Coronary artery (tissue), 2 donors: ENCODE measurements at regions not wholly inside any gene's neighbourhood (a gene's known extent, or its start where the extent isn't known, plus 50 kb on each side); places are given as distances from the start of the nearest gene placed in this dataset.

Source experiments
- DNase-seq: peaks from one replicate; pipeline ENCODE4 v3.0.0-alpha.2; 2017; ENCODE audit warnings: low spot score
- H3K27ac ChIP-seq, 2 donors: fragments of 200-600 bp; sonication (generic); one replicate each; pipeline ENCODE4 v1.5.1; 2016 to 2019
- H3K4me3 ChIP-seq: fragments of 200-600 bp; sonication (generic); 2 replicates; pipeline ENCODE4 v1.5.1; 2016; ENCODE audit warnings: mild to moderate bottlenecking, moderate library complexity
- CTCF ChIP-seq: fragments of 200-600 bp; sonication (generic); IDR thresholded peaks from one replicate; pipeline ENCODE4 v1.5.1; 2019; ENCODE audit warnings: antibody characterized with exemption

- DNase-seq, result no peak
- no peak overlapping the region for H3K4me3 ChIP-seq
- TF ChIP-seq CTCF, result no peak
- H3K27ac ChIP-seq, result no peak overlapping the region
Measured at GRCh38 chr18:68024716-68025115, 508.2 kb upstream of the DSEL start.

- H3K4me3 ChIP-seq, result no peak overlapping the region
- TF ChIP-seq CTCF, result no peak
- DNase-seq, result no peak
Measured at GRCh38 chr18:68017385-68017784, 500.9 kb upstream of the DSEL start.

GRCh38 chr18:67997496-67997895 lies 481.0 kb upstream of the DSEL start:
- no peak for TF ChIP-seq CTCF
- H3K4me3 ChIP-seq, result no peak overlapping the region
- no peak for DNase-seq

More at GRCh38 chr18:68017385-68017784, 500.9 kb upstream of the DSEL start:
- H3K27ac ChIP-seq, result no peak overlapping the region

GRCh38 chr18:67995769-67996168 lies 479.2 kb upstream of the DSEL start:
- H3K4me3 ChIP-seq, result no peak overlapping the region
- DNase-seq, result no peak
- TF ChIP-seq CTCF, result no peak
- no peak overlapping the region for H3K27ac ChIP-seq

More at GRCh38 chr18:67997496-67997895, 481.0 kb upstream of the DSEL start:
- no peak overlapping the region for H3K27ac ChIP-seq

GRCh38 chr18:67980241-67980640 lies 463.7 kb upstream of the DSEL start:
- DNase-seq, result no peak
- Histone ChIP-seq H3K27ac (no peak overlapping the region), H3K4me3 (no peak overlapping the region)
- no peak for TF ChIP-seq CTCF

- no peak for DNase-seq
- no peak overlapping the region for H3K4me3 ChIP-seq
- H3K27ac ChIP-seq, result no peak overlapping the region
- no peak for TF ChIP-seq CTCF
Measured at GRCh38 chr18:67977067-67977616, 460.6 kb upstream of the DSEL start.

GRCh38 chr18:67973916-67974315 lies 457.4 kb upstream of the DSEL start:
- no peak overlapping the region for H3K27ac ChIP-seq
- no peak overlapping the region for H3K4me3 ChIP-seq
- no peak for TF ChIP-seq CTCF
- DNase-seq, result no peak
